Activated T-cell treated with anti-CD3 and anti-CD28 coated beads, Interleukin-2, amount 50 U/mL, for 72 hours (primary cell): ENCODE measurements at regions not wholly inside any gene's neighbourhood (a gene's known extent, or its start where the extent isn't known, plus 50 kb on each side); places are given as distances from the start of the nearest gene placed in this dataset.

Source experiments
- ATAC-seq, 2 donors: fragments of 150-1000 bp; cut with Tn5 transposase; replicated peaks in 1 of 2; 2 replicates each; pipeline ENCODE4 v1.10.0; 2021; ENCODE audit warnings: moderate library complexity in 2 of 2, mild to moderate bottlenecking in 1 of 2
- DNase-seq, 2 donors: peaks; one replicate each; pipeline ENCODE4 v3.0.0; 2021 to 2022; ENCODE audit warnings: mixed read lengths in 1 of 2
- H3K27ac Mint-ChIP-seq: one replicate; pipeline ENCODE4 v1.8.0; 2022; ENCODE audit warnings: mild to moderate bottlenecking, moderate library complexity, mixed read lengths
- H3K27me3 Mint-ChIP-seq: one replicate; pipeline ENCODE4 v1.8.0; 2022; ENCODE audit warnings: low read depth, mixed read lengths
- H3K36me3 Mint-ChIP-seq, 2 donors: one replicate each; pipeline ENCODE4 v1.8.0; 2022; ENCODE audit warnings: mixed read lengths in 2 of 2, mild to moderate bottlenecking in 1 of 2; ENCODE audit not compliant: insufficient read depth in 2 of 2
- H3K4me1 Mint-ChIP-seq: one replicate; pipeline ENCODE4 v1.8.0; 2022; ENCODE audit warnings: low read depth, mixed read lengths
- H3K4me3 Mint-ChIP-seq, 2 donors: one replicate each; pipeline ENCODE4 v1.8.0; 2022; ENCODE audit warnings: mild to moderate bottlenecking in 2 of 2, mixed read lengths in 2 of 2, moderate library complexity in 2 of 2
- H3K9me3 Mint-ChIP-seq, 2 donors: one replicate each; pipeline ENCODE4 v1.8.0; 2022; ENCODE audit warnings: mixed read lengths in 2 of 2

DNA sequence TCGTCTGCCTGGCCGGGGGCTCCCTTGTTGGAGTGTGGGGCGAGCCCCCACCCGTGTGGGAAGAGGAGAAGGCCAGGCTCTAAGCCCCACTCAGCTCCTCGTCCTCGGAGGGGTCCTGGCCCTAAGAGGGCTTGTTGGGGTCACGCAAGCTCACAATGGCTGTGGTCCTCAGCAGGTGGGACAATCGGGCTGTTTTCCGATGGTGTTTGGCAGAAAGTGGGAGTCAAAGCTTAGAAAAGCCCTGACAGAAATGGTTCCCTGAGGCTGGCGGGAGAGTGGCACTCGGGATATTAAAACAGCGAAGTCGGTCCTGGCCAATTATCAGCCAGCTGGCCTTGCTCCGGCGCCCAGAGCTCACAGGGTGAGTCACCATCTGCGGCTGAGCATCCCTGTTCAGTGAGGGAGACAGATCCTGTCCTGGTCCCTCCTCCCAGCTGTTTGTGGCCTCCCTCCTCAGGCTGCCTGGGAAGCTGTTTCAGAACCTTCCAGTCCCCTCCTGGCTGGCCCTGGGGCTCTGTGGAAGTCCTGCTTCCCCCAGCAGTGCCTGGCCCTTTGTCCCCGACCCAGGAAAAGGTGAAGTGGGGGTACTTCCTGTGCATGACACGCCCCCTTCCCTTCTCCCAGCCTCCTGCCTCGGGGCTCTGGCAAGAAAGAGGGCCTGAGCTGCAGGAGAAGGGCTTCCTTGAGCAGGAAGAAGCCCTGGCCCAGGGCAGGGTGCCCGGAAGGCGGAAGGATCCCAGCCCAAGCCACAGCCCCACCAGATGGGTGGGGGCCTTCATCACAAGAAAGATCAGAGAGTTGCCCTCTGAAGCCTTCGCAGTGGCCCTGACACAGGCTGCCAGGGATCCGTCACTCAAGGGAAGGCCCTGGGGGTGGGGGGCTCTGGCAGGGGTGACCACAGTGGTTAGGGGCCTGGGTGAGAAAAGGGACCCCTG lies 53.6 kb upstream of the BHLHE23 start:
- no peaks in the 10 kb centered on the region for H3K4me1 Mint-ChIP-seq
- no peaks in the 10 kb centered on the region for H3K36me3 Mint-ChIP-seq
- DNase-seq (no peak), ATAC-seq (no peak)
- H3K27ac Mint-ChIP-seq, result no peak overlapping the region
- no peaks in the 10 kb centered on the region for H3K27me3 Mint-ChIP-seq
- no peak overlapping the region for H3K4me3 Mint-ChIP-seq
- peaks cover 0 to 7% of the 10 kb centered on the region in 2 donors for H3K9me3 Mint-ChIP-seq

DNA sequence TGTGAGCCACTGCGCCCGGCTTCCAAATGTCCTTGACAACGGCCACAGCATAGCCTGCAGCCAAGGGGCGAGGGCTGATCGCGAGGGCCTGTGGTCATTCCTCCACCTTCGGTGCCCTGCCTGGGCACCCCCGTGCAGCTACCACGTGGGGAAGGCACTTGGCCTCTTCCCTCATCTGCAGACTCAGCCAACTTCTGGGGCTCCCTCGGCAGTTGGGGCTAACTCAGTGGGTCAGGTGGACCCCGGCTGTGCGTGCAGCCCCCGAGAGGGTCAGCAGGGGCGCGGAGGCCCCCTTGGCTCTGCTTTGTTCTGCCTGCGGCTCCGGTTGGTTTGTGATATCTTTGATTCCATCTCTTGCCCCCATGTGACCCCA lies 52.9 kb upstream of the BHLHE23 start:
- Mint-ChIP-seq H3K4me3 (no peak overlapping the region), H3K4me1 (no peaks in the 10 kb centered on the region), H3K36me3 (no peaks in the 10 kb centered on the region), H3K27me3 (no peaks in the 10 kb centered on the region), H3K27ac (no peak overlapping the region), H3K9me3 (peaks cover 0 to 7% of the 10 kb centered on the region in 2 donors)
- DNase-seq (no peak), ATAC-seq (no peak)

DNA sequence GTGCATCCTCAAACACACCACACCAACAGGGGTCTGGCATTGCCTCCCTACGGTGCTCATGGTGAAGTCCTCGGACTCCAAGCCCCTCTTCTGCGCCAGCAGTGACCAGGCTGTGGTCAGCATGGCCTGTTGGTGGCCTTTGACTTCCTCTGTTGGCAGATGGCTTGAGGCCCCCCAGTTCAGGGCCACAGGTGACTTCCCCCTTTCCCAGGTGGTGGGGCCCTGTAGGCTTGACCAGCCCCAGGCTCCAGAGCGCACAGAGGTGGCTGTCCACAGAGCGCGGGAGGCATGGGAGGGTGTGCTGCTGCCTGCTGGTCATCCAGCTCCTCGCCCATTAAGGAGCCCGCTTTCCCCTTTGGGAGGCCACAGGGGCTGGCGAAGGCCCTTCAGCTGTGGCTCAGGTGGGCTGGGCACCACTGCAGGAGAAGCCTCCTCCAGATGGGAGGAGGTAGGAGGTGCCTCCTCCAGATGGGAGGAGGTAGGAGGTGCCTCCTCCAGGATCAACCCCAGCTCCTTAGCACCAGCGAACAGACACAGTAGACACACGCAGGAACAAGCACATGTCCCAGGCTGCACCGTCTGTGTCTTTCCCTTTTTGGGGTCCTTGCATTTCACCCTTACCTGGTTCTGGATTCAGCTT lies 52.1 kb upstream of the BHLHE23 start:
- H3K27me3 Mint-ChIP-seq, result no peaks in the 10 kb centered on the region
- H3K4me3 Mint-ChIP-seq, result no peak overlapping the region
- no peak for ATAC-seq
- H3K9me3 Mint-ChIP-seq, result peaks cover 0 to 7% of the 10 kb centered on the region in 2 donors
- no peaks in the 10 kb centered on the region for H3K4me1 Mint-ChIP-seq
- no peak for DNase-seq
- H3K36me3 Mint-ChIP-seq, result no peaks in the 10 kb centered on the region
- H3K27ac Mint-ChIP-seq, result no peak overlapping the region

DNA sequence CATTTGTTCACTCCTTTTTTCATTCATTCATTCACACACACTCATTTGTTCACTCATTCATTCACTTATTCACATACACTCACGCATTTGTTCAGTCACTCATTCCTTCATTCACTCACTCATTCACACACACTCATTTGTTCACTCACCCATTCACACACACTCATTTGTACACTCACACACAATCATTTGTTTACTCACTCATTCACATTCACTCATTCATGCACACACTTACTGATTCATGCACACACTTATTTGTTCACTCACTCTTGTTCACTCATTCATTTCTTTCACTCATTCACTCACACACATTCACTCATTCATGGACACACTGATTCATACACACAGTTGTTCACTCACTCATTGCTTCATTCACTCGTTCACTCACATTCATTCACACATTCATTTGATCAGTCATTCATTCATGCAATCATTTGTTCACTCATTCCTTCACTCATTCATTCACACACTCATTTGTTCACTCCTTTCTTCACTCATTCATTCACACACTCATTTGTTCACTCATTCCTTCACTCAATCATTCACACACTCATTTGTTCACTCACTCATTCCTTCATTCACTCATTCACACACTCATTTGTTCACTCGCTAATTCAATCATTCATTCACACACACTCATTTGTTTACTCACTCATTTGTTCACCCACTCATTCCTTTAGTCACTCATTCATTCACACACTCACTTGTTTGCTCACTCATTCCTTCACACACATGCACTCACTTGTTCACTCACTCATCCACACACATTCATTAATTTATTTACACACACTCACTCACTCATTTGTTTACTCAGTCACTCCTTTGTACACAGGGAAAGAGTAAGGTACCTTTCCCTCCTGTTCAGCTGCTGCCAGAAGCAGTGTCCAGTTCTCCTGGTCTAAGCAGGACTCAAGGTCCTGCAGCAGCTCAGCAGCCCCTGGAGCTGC lies 50.7 kb upstream of the BHLHE23 start:
- H3K4me1 Mint-ChIP-seq, result no peaks in the 10 kb centered on the region
- DNase-seq, result no peak
- H3K27ac Mint-ChIP-seq, result no peak overlapping the region
- no peaks in the 10 kb centered on the region for H3K27me3 Mint-ChIP-seq
- H3K4me3 Mint-ChIP-seq, result no peak overlapping the region
- no peak for ATAC-seq
- H3K9me3 Mint-ChIP-seq, result peaks cover 0 to 7% of the 10 kb centered on the region in 2 donors
- H3K36me3 Mint-ChIP-seq, result no peaks in the 10 kb centered on the region

DNA sequence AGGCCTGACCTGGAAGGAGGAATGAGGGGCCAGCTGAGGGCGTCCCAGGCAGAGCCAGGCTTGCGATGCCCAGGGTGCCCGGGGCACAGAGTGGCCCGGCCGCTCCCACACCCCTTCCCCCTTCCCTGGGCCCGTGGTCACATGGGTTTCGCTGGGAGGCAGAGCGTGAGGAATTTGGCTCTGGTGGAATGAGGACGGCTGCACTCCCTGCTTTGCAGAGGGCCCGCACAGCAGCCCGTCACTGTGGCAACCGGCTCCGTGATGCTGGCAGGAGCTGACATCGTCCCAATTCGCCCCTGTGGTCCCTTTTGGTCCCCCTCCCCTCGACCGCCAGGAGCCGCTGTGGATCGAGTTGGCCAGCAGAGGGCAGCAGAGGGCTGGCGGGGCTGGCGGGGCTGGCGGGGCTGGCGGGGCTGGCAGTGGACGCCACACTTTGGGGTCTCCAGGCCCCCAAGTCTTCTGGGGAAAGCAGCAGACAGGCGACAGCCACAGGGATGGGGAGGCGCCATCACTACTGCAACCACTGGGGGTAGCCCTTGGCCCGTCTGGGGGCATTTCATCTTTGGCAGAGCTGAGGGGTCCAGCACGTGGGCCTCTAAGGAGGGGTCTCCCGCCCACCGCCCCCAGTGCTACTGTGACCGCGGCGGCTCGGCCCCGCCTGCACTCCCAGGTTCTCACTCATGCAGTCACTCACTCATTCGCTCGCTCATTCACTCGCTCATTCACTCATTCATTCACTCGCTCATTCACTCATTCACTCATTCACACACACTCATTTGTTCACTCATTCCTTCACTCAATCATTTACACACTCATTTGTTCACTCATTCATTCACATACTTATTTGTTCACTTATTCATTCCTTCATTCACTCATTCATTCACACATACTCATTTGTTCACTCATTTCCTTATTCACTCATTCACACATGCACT lies 49.7 kb upstream of the BHLHE23 start:
- H3K4me3 Mint-ChIP-seq, result no peak overlapping the region
- DNase-seq, result peak; percentile 18 to 40

More for the DNA sequence above, 49.7 kb upstream of the BHLHE23 start:
- no peaks in the 10 kb centered on the region for H3K36me3 Mint-ChIP-seq
- no peaks in the 10 kb centered on the region for H3K4me1 Mint-ChIP-seq
- H3K27ac Mint-ChIP-seq, result no peak overlapping the region
- ATAC-seq, result peak; percentile 58 to 60
- no peaks in the 10 kb centered on the region for H3K27me3 Mint-ChIP-seq
- H3K9me3 Mint-ChIP-seq, result peaks cover 0 to 4% of the 10 kb centered on the region in 2 donors
